ENCODE measurements at regions not wholly inside any gene's neighbourhood (a gene's known extent, or its start where the extent isn't known, plus 50 kb on each side); places are given as distances from the start of the nearest gene placed in this dataset.

GRCh38 chr6:25166955-25167748 is 112.0 kb upstream of the CARMIL1 start:
- DNase-seq: no peak

- no peak for DNase-seq
Measured at GRCh38 chr6:25167961-25168360, 111.2 kb upstream of the CARMIL1 start.

GRCh38 chr6:25168637-25169036 is 110.5 kb upstream of the CARMIL1 start:
- no peak for DNase-seq

- DNase-seq: no peak
Measured at GRCh38 chr6:25169553-25169952, 109.6 kb upstream of the CARMIL1 start.

GRCh38 chr6:25169961-25170360 is 109.2 kb upstream of the CARMIL1 start:
- no peak for DNase-seq

- no peak for DNase-seq
Measured at GRCh38 chr6:25170640-25171039, 108.5 kb upstream of the CARMIL1 start.

GRCh38 chr6:25171301-25171700 is 107.9 kb upstream of the CARMIL1 start:
- no peak for DNase-seq

- no peak for DNase-seq
Measured at GRCh38 chr6:25172819-25173218, 106.4 kb upstream of the CARMIL1 start.

- no peak for DNase-seq
Measured at GRCh38 chr6:25173246-25173645, 105.9 kb upstream of the CARMIL1 start.

- peak in 1 of 2 donors; percentile 26 for DNase-seq
Measured at GRCh38 chr6:25173951-25174474, 105.2 kb upstream of the CARMIL1 start.

GRCh38 chr6:25174678-25175077 is 104.5 kb upstream of the CARMIL1 start:
- no peak for DNase-seq

- no peak for DNase-seq
Measured at GRCh38 chr6:25175196-25175595, 104.0 kb upstream of the CARMIL1 start.

GRCh38 chr6:25175681-25176080 is 103.5 kb upstream of the CARMIL1 start:
- DNase-seq: no peak

GRCh38 chr6:25176466-25176865 is 102.7 kb upstream of the CARMIL1 start:
- DNase-seq: no peak

- no peak for DNase-seq
Measured at GRCh38 chr6:25177500-25178028, 101.6 kb upstream of the CARMIL1 start.

- no peak for DNase-seq
Measured at GRCh38 chr6:25178336-25179035, 100.7 kb upstream of the CARMIL1 start.

GRCh38 chr6:25179051-25179778 is 100.0 kb upstream of the CARMIL1 start:
- DNase-seq: no peak

- DNase-seq: no peak
Measured at GRCh38 chr6:25180630-25181349, 98.4 kb upstream of the CARMIL1 start.

- no peak for DNase-seq
Measured at GRCh38 chr6:25181350-25181724, 97.8 kb upstream of the CARMIL1 start.

GRCh38 chr6:25181923-25182322 is 97.3 kb upstream of the CARMIL1 start:
- no peak for DNase-seq

- DNase-seq: no peak
Measured at GRCh38 chr6:25186919-25187318, 92.3 kb upstream of the CARMIL1 start.

GRCh38 chr6:25188232-25188631 is 90.9 kb upstream of the CARMIL1 start:
- DNase-seq: no peak
